Testis (tissue), 2 donors: ENCODE measurements at regions not wholly inside any gene's neighbourhood (a gene's known extent, or its start where the extent isn't known, plus 50 kb on each side); places are given as distances from the start of the nearest gene placed in this dataset.

Source experiments
- POLR2A ChIP-seq: fragments of 450-650 bp; IDR thresholded peaks from one replicate; pipeline ENCODE4 v1.6.1; 2017; ENCODE audit warnings: antibody characterized with exemption, mild to moderate bottlenecking, moderate library complexity
- TF ChIP-seq, protein P1 (sequence below), 3 experiments: fragments of 450-650 bp in 2 of 3; fragments of 200-600 bp in 1 of 3; sonication (generic) in 1 of 3; IDR thresholded peaks; one replicate each; pipeline ENCODE4 v1.5.1; 2016 to 2019; ENCODE audit warnings: antibody characterized with exemption in 3 of 3, mild to moderate bottlenecking in 2 of 3, moderate library complexity in 1 of 3

DNA sequence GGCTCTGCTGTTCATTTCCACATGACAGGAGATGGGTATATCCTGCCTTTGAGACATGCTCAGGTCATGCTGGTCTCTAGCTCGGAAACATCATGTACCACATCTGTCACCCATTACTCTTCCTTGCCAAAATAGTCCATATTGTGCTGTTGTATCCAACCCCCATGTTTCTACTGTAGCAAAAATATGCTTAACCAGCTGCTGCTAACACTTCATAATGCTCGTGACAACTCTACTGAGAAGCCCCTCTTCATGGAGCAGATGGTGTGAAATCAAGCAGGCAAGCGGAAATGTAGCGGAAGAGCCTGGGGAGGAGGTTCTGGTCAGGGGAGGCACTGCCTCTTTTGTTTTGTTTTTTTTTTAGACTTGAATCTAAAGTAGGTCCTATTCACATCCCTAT lies 82.9 kb downstream of the NPY start:
- TF ChIP-seq POLR2A, result no peak
- TF ChIP-seq, protein P1, sequence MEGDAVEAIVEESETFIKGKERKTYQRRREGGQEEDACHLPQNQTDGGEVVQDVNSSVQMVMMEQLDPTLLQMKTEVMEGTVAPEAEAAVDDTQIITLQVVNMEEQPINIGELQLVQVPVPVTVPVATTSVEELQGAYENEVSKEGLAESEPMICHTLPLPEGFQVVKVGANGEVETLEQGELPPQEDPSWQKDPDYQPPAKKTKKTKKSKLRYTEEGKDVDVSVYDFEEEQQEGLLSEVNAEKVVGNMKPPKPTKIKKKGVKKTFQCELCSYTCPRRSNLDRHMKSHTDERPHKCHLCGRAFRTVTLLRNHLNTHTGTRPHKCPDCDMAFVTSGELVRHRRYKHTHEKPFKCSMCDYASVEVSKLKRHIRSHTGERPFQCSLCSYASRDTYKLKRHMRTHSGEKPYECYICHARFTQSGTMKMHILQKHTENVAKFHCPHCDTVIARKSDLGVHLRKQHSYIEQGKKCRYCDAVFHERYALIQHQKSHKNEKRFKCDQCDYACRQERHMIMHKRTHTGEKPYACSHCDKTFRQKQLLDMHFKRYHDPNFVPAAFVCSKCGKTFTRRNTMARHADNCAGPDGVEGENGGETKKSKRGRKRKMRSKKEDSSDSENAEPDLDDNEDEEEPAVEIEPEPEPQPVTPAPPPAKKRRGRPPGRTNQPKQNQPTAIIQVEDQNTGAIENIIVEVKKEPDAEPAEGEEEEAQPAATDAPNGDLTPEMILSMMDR (IDR thresholded peaks at IDR 0.05), result no peak
